ENCODE measurements at regions not wholly inside any gene's neighbourhood (a gene's known extent, or its start where the extent isn't known, plus 50 kb on each side); places are given as distances from the start of the nearest gene placed in this dataset.
"Not testable (repeated sequence)": the region's sequence is repeated elsewhere in the genome, so short reads cannot be mapped to it uniquely, and the experiment has no call there.

DNA sequence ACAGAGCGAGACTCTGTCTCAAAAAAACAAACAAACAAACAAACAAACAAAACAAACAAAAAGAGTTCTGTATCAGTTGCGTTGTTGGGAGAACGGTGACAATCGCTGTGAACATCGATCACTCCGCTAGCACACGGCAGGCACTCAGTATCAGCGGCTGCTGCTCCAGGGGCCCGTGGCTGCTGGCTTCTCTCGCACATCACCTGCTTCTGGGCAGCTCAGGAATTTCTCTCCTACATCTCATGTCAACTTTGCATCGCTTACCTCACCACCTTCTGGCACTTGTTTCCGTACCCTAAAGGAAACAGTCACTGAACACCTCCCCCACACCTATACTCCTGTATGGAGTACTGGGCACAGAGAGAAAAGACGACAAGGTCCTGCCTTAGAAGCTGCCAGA, 70.3 kb upstream of the WNT7B start:
- TF ChIP-seq, protein P1, sequence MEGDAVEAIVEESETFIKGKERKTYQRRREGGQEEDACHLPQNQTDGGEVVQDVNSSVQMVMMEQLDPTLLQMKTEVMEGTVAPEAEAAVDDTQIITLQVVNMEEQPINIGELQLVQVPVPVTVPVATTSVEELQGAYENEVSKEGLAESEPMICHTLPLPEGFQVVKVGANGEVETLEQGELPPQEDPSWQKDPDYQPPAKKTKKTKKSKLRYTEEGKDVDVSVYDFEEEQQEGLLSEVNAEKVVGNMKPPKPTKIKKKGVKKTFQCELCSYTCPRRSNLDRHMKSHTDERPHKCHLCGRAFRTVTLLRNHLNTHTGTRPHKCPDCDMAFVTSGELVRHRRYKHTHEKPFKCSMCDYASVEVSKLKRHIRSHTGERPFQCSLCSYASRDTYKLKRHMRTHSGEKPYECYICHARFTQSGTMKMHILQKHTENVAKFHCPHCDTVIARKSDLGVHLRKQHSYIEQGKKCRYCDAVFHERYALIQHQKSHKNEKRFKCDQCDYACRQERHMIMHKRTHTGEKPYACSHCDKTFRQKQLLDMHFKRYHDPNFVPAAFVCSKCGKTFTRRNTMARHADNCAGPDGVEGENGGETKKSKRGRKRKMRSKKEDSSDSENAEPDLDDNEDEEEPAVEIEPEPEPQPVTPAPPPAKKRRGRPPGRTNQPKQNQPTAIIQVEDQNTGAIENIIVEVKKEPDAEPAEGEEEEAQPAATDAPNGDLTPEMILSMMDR (IDR thresholded peaks at IDR 0.05; ENCODE audit: low read depth, low read length), result no peak
- H3K4me3 ChIP-seq (ENCODE audit: low read depth, low read length), result no peak overlapping the region

DNA sequence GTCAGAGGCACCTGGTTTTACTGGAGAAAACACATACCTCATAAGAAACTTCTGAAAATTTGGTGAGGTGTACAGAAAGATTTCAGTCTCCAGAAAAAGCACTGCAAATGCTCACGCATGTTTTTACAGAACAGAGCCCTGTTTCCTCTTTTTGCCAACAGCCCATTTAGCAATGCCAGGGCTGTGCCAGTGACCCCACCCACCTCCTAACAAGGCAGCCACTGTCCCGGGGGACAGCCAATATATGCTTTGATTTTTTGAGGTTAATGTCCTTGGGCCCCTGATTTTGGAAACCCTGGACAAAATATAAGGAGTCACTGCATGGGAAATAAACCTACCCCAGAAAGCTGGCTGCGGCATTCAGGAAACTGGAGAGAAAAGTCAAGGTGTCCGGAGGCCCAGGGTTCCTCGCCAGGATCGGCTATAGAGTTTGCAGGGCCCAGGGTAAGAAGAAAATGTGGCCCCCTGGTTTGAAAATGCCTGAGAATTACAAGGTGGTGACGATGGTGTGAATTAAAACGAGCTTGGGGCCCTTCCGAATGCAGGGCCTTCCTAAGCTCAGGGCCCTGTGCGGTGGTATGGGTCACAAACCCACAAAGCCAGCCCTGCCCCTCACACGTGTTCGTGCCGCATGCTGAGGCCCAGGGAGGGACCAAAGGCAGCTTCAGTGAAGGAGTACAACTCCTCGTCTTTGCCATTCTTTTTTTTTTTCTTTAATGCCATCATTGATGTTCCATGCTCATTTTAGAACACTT, 71.1 kb upstream of the WNT7B start:
- TF ChIP-seq, protein P1 (IDR thresholded peaks at IDR 0.05; ENCODE audit: low read depth, low read length), result no peak
- H3K4me3 ChIP-seq (ENCODE audit: low read depth, low read length), result no peak overlapping the region

DNA sequence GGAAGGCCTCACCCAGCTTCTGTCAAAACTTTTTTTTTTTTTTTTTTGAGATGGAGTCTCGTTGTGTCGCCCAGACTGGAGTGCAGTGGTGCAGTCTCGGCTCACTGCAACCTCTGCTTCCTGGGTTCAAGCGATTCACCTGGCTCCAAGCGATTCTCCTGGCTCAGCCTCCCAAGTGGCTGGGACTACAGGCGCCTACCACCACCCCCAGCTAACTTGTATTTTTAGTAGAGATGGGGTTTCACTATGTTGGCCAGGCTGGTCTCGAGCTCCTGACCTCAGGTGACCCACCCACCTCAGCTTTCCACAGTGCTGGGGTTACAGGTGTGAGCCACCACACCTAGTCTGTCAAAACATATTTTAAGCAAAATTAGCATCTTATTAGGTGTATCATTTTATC, 71.7 kb upstream of the WNT7B start:
- H3K4me3 ChIP-seq (ENCODE audit: low read depth, low read length), result not testable (repeated sequence)

DNA sequence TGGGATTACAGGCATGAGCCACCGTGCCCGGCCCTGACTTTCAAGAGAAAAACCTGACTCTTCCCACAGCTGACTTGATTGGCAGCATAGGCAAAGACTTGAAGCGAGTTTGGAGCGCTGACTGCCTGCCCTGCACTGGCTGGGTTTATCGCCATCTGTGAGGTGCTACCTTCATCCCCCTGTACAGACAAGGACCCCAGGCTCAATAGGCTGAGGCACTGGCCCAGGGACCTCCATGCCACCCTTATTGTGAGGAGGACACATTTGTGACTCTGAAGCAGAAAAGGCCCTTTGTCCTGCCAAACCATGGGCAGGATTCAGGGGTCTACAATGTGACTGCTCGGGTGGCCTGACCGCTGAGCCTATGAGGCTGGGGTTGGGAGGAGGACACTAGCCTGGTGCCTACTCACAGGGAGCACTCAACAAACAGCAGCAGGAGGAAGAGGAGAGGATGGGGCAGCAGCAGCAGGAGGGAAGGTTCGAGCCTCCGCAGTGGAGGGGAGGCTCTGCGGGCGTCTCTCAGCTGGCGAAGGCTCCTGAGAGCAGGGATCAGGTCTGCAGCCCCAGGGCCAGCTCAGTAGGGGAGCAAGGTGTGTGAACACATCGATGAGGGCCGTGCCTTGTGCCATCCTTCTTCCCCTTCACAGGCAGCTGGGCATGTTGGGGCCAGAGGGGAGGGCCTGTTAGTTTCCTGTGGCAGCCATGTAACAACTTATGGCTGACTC, 72.9 kb upstream of the WNT7B start:
- TF ChIP-seq, protein P1 (IDR thresholded peaks at IDR 0.05; ENCODE audit: low read depth, low read length), result no peak
- no peak overlapping the region for H3K4me3 ChIP-seq (ENCODE audit: low read depth, low read length)

DNA sequence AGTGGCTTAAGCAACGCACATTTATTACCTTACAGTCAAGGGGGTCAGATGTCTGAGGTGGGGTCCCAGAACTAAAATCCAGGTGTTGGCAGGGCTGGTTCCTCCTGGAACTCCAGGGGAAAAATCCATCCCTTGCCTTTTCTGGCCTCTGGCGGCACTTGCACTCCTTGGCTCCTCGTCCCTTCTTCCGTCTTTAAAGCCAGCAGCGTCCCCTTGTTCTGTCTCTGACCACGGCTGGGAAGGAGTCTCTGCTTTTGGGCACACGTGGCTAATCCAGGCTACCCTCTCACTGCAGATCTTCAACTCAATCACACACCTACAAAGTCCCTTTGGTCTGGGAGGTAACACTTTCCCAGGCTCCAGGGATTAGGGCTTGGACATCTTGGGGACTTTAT, 73.5 kb upstream of the WNT7B start:
- H3K4me3 ChIP-seq (ENCODE audit: low read depth, low read length), result no peak overlapping the region
- TF ChIP-seq, protein P1 (IDR thresholded peaks at IDR 0.05; ENCODE audit: low read depth, low read length), result no peak

DNA sequence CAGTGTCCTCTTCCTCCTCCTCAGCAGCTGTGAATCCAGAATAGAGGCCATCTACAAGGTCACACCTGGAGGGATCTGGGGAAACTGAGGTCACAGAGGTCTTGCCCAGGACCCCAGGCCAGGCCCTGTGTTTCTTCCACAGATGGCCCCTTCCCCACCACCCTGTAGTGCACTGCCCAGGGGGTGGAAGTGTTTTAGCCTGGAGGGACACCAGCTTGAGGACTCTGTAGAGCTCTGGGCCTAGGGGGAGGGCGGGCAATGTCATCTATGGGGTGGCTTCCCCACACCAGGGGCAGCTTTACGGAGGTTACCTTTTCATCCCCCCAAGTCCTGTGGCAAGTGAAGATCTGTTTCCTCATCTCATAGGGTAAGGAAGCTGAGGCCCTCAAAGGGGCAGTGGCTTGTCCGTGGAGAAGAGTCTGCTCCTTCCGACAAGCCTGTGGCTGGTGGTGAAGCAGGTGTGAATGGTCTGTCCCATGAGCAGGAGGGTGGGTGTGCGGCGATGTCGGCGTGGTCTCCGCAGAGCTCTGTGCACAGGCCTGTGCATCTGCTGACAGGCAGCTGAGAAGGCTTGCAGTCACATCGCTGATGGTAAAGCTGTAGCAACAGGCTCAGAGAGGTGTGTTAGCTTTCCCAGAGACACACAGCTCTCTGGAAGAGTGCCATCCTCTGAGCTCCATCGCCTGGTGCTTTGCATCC, 74.1 kb upstream of the WNT7B start:
- TF ChIP-seq, protein P1 (IDR thresholded peaks at IDR 0.05; ENCODE audit: low read depth, low read length), result no peak
- H3K4me3 ChIP-seq (ENCODE audit: low read depth, low read length), result no peak overlapping the region

DNA sequence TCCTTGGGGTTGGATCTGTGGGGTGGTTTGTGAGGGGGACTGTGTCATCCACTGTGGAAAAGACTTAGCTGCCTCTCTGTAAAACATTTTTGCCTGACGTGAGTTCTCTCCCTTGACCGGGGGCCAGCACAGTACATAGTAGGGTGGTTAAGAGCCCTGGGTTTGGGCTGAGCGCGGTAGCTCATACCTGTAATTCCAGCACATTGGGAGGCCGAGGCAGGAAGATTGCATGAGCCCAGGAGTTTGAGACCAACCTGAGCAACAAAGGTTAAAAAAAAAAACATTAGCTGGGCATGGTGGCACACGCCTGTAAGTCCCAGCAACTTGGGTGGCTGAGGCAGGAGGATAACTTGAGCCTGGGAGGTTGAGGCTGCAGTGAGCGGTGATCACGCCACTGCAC, 74.7 kb upstream of the WNT7B start:
- no peak overlapping the region for H3K4me3 ChIP-seq (ENCODE audit: low read depth, low read length)
- TF ChIP-seq, protein P1 (IDR thresholded peaks at IDR 0.05; ENCODE audit: low read depth, low read length), result no peak
